IPS-20b (cell line): ENCODE measurements at regions not wholly inside any gene's neighbourhood (a gene's known extent, or its start where the extent isn't known, plus 50 kb on each side); places are given as distances from the start of the nearest gene placed in this dataset.

Source experiments
- H3K27ac ChIP-seq: one replicate; pipeline ENCODE4 v1.5.1; 2013; ENCODE audit warnings: low read length
- H3K27me3 ChIP-seq: 2 replicates; pipeline ENCODE4 v1.6.1; 2013; ENCODE audit warnings: mild to moderate bottlenecking, low read length, inconsistent platforms; ENCODE audit not compliant: insufficient read depth
- H3K36me3 ChIP-seq: 2 replicates; pipeline ENCODE4 v1.6.1; 2013; ENCODE audit warnings: low read depth, mild to moderate bottlenecking, inconsistent platforms, low read length, moderate library complexity; ENCODE audit not compliant: insufficient read depth
- H3K4me1 ChIP-seq: 2 replicates; pipeline ENCODE4 v1.6.1; 2013; ENCODE audit warnings: mild to moderate bottlenecking, control low read depth, inconsistent platforms, low read length, moderate library complexity; ENCODE audit not compliant: insufficient read depth
- H3K4me3 ChIP-seq: 2 replicates; pipeline ENCODE4 v1.5.1; 2013; ENCODE audit warnings: mild to moderate bottlenecking, low read length, inconsistent platforms
- H3K9ac ChIP-seq: 2 replicates; pipeline ENCODE4 v1.6.1; 2013; ENCODE audit warnings: low read depth, mild to moderate bottlenecking, inconsistent platforms, low read length, moderate library complexity
- H3K9me3 ChIP-seq: 2 replicates; pipeline ENCODE4 v1.6.1; 2013; ENCODE audit warnings: mild to moderate bottlenecking, low read depth, low read length, inconsistent platforms; ENCODE audit not compliant: insufficient read depth

DNA sequence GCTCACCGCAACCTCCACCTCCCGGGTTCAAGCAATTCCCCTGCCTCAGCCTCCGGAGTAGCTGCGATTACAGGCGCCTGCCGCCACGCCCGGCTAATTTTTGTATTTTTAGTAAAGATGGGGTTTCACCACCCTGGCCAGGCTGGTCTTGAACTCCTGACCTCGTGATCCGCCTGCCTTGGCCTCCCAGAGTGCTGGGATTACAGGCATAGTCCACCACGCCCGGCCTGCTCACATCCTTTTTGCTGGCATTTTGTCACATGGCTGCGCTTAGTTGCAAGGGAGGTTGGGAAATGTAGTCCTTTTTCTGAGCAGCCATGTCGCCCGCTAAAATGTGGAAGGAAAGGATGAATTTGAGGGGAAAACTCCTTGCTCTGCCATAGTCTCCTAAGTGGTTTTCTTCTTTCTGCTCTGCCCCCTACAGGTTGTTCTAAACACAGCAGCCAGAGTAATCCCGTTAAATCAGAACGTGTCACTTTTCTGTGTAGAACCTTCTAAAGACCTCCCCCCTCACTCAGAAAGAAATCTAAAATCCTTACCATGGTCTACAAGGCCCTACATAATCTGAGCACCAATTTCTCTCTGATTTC, 57.8 kb upstream of the HSPA9 start:
- Histone ChIP-seq H3K36me3 (no peaks in the 10 kb centered on the region), H3K27ac (no peak overlapping the region), H3K4me3 (no peak overlapping the region), H3K9ac (no peak overlapping the region), H3K27me3 (no peaks in the 10 kb centered on the region), H3K9me3 (no peaks in the 10 kb centered on the region), H3K4me1 (no peaks in the 10 kb centered on the region)

DNA sequence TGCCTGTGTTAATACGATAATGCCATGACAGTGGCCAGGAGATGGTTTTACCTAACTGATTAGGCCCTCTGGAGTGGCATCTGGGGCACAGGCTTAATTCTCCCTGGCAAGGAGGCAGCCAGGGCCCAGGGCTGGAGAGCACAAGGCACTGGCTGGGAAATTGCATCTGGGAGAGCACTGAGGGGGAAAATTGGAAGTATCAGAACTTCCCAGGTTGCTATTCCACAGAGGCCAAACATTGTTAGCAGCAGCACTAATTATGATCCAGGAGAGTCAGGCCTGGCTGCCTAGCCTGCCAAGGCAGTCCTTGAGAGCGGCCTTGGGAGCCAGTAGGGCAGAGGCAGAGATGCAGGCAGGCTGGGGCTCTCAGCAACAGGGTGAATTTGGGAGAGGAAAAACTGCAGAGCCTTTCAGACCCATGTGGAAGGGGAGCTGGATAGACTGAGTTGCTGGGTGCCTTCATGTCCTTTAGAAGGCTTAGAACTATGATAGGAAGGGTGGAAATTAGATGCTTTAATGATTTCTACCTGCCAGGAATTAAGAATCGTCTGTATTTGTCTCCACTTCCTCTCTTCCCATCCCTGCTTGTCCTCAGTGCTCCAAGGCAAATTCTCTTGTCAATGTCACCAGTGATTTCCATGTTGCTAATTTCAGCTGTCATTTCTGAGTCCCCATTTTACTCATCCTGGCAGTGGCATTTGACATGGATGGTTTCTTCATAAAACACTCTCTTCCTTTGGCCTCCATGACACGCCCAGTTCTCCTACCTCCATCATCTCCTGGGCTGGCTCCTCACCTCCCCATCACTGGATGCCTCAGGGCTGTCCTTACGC, 56.1 kb upstream of the HSPA9 start:
- H3K4me3 ChIP-seq, result no peak overlapping the region
- no peaks in the 10 kb centered on the region for H3K9me3 ChIP-seq
- no peaks in the 10 kb centered on the region for H3K4me1 ChIP-seq
- no peaks in the 10 kb centered on the region for H3K36me3 ChIP-seq
- no peaks in the 10 kb centered on the region for H3K27me3 ChIP-seq
- no peak overlapping the region for H3K27ac ChIP-seq
- H3K9ac ChIP-seq, result no peak overlapping the region

DNA sequence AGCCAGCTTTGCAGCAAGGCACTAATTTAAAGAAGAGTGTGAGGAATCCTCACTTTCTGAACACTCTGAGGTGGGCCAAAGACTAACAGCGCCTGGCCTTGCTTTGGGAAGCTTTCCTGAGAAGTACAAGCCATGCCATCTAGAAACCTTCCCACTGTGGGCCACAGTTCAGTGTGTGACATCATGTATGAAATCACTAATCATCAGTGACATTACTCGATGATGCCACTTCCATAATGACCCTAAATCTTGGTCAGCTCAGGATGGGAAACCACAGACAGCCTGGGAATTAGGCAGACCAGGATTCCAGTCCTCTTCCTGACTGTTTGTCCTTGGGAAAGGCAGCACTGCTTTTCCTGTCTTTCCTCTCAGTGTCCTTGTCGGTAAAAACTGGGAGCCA, 54.2 kb upstream of the HSPA9 start:
- no peak overlapping the region for H3K4me3 ChIP-seq
- no peak overlapping the region for H3K9ac ChIP-seq
- H3K27ac ChIP-seq, result no peak overlapping the region
- no peaks in the 10 kb centered on the region for H3K4me1 ChIP-seq
- no peaks in the 10 kb centered on the region for H3K27me3 ChIP-seq
- no peaks in the 10 kb centered on the region for H3K9me3 ChIP-seq
- H3K36me3 ChIP-seq, result no peaks in the 10 kb centered on the region

DNA sequence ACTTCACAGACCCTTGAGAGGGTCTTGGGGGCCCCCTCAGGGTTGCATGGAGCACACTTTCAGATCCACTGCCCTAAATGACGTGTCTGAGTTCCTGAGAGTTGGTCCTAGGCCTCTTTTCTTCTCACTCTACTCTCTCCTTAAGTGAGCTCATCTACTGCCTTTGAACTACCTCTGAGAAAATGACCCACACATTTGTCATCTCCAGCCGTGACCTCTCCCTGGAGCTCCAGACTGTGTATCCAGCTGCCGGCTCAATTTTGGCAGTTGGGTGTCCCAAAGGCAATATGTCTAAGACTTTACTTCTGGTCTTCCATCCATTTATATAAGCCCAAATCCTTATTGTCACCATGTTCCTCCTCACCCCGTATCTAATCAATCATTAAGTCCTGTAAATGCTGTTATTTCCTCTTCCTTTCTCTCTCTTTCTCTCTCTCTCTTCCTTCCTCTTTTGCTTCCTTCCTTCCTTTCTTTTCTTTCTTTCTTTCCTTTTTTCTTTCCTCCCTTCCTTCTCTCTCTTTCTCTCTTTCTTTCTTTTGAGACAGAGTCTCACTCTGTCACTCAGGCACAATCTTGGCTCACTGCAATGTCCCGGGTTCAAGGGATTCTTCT, 51.2 kb upstream of the HSPA9 start:
- Histone ChIP-seq H3K36me3 (no peaks in the 10 kb centered on the region), H3K4me3 (no peak overlapping the region), H3K4me1 (no peaks in the 10 kb centered on the region; the same call in 1 of the 2 replicates), H3K9ac (no peak overlapping the region), H3K27me3 (no peaks in the 10 kb centered on the region), H3K9me3 (no peaks in the 10 kb centered on the region), H3K27ac (no peak overlapping the region)

DNA sequence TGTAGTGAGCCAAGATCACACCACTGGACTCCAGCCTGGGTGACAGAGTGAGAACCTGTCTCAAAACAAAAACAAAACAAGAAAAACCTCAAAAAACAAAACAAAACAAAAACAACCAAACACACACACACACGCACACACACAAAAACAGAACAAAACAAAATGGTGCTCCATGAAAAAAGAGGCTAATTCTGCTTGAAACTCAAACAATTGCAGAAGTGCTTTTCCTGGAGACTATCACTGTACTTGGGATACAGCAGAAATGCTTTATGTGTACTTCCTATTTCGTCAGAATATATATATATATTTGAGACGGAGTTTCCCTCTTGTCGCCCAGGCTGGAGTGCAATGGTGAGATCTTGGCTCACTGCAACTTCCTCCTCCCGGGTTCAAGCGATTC, 49.9 kb upstream of the HSPA9 start:
- Histone ChIP-seq H3K27ac (no peak overlapping the region), H3K27me3 (no peaks in the 10 kb centered on the region), H3K4me3 (no peak overlapping the region), H3K36me3 (no peaks in the 10 kb centered on the region), H3K9ac (no peak overlapping the region), H3K4me1 (no peaks in the 10 kb centered on the region; the same call in 1 of the 2 replicates), H3K9me3 (no peaks in the 10 kb centered on the region)
